22Rv1 (cell line): ENCODE measurements at regions not wholly inside any gene's neighbourhood (a gene's known extent, or its start where the extent isn't known, plus 50 kb on each side); places are given as distances from the start of the nearest gene placed in this dataset.

Source experiments
- CTCF ChIP-seq: fragments of 450-650 bp; IDR thresholded peaks from 2 replicates; pipeline ENCODE4 v1.5.1; 2017; ENCODE audit warnings: mild to moderate bottlenecking
- ZFX ChIP-seq: fragments of 450-650 bp; IDR thresholded peaks from 2 replicates; pipeline ENCODE4 v1.6.1; 2017; ENCODE audit warnings: antibody characterized with exemption, borderline replicate concordance

- TF ChIP-seq CTCF (no peak), ZFX (no peak)
Measured at GRCh38 chr16:63416712-63417111, 1380.5 kb upstream of the CDH8 start.
